ENCODE measurements at regions not wholly inside any gene's neighbourhood (a gene's known extent, or its start where the extent isn't known, plus 50 kb on each side); places are given as distances from the start of the nearest gene placed in this dataset.

DNA sequence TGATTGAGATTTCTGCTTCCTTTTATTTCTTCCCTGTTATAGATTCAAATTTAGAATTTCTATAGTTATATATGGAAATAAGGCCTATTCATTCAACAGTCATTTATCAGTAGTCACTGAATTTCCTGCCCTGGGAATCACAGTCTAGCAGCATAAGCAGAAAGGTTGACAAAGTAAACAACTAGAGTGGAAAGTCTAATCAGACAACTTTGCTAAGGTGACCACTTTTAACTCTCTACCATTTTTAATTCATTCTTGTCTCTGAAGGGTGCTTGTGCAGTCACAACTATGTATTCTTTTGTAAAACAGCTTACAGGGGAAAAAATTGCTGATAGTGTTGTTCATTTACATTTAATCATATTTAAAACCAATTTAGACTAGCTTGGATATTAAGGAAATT is 66.1 kb upstream of the PLA2G4A start:
- FAIRE-seq (no peak), ATAC-seq (no peak), DNase-seq (ENCODE audit: low read depth, low spot score) (no peak)
- CTCF ChIA-PET, result interaction anchor here (1.1 kb wide), 1 partner anchor 18 kb away, joined by 3 read pairs; no protein-coding TSS in a partner anchor
- Histone ChIP-seq H3K4me3 (no peak overlapping the region), H3K9me3 (replicated peaks; ENCODE audit: control insufficient read depth, insufficient read depth, low read length) (no peaks in the 10 kb centered on the region; the same call in 2 of the 3 replicates), H3K27me3 (replicated peaks in 1 of 2; ENCODE audit: control insufficient read depth in 2 of 2, insufficient read depth in 2 of 2, low read length in 1 of 2) (no peaks in the 10 kb centered on the region), H3K4me1 (ENCODE audit: control insufficient read depth, insufficient read depth, low read length) (peaks cover 8% of the 10 kb centered on the region), H3K27ac (ENCODE audit: control insufficient read depth, insufficient read depth) (no peak overlapping the region), H3K9ac (ENCODE audit: control insufficient read depth, insufficient read depth, low read length) (no peak overlapping the region), H4K20me1 (ENCODE audit: control insufficient read depth, insufficient read depth) (no peaks in the 10 kb centered on the region), H3K79me2 (ENCODE audit: control insufficient read depth, insufficient read depth, low read length) (no peaks in the 10 kb centered on the region), H3K36me3 (ENCODE audit: control insufficient read depth in 2 of 2, insufficient read depth in 2 of 2, low read length in 1 of 2) (no peaks in the 10 kb centered on the region), H2AFZ (ENCODE audit: control insufficient read depth, low read depth, low read length) (no peak overlapping the region), H3K4me2 (ENCODE audit: control insufficient read depth, insufficient read depth) (no peak overlapping the region)
- POLR2A ChIA-PET, result no interaction called here
- no TSS peak for BruUV-seq (replicated peaks)
- SMC1A ChIA-PET (ENCODE audit: uncharacterized antibody, unreplicated experiment), result no interaction called here
- TF ChIP-seq SREBF1 (IDR thresholded peaks at IDR 0.05; ENCODE audit: low read length) (no peak), EP300 (IDR thresholded peaks at IDR 0.05; ENCODE audit: borderline replicate concordance in 1 of 2, control insufficient read depth in 1 of 2, low read depth in 2 of 2, low read length in 2 of 2) (no peak), RAD21 (IDR thresholded peaks at IDR 0.05; ENCODE audit: insufficient read depth, low read depth, low read length) (no peak), ESRRA (IDR thresholded peaks at IDR 0.05; ENCODE audit: low read length) (no peak), BCL11A (IDR thresholded peaks at IDR 0.05; ENCODE audit: low read depth, low read length) (no peak), MYB (IDR thresholded peaks at IDR 0.05; ENCODE audit: borderline replicate concordance, low read depth, low read length) (no peak), SMAD1 (IDR thresholded peaks at IDR 0.05; ENCODE audit: low read depth, partially characterized antibody) (no peak), JUND (IDR thresholded peaks at IDR 0.05; ENCODE audit: low read depth, low read length) (no peak), ATF2 (IDR thresholded peaks at IDR 0.05; ENCODE audit: low read length) (no peak)
- TF ChIP-seq, protein P1, sequence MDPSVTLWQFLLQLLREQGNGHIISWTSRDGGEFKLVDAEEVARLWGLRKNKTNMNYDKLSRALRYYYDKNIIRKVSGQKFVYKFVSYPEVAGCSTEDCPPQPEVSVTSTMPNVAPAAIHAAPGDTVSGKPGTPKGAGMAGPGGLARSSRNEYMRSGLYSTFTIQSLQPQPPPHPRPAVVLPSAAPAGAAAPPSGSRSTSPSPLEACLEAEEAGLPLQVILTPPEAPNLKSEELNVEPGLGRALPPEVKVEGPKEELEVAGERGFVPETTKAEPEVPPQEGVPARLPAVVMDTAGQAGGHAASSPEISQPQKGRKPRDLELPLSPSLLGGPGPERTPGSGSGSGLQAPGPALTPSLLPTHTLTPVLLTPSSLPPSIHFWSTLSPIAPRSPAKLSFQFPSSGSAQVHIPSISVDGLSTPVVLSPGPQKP (IDR thresholded peaks at IDR 0.05; ENCODE audit: low read depth, low read length), result no peak
- TF ChIP-seq, protein P2, sequence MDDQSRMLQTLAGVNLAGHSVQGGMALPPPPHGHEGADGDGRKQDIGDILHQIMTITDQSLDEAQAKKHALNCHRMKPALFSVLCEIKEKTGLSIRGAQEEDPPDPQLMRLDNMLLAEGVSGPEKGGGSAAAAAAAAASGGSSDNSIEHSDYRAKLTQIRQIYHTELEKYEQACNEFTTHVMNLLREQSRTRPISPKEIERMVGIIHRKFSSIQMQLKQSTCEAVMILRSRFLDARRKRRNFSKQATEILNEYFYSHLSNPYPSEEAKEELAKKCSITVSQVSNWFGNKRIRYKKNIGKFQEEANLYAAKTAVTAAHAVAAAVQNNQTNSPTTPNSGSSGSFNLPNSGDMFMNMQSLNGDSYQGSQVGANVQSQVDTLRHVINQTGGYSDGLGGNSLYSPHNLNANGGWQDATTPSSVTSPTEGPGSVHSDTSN (IDR thresholded peaks at IDR 0.05; ENCODE audit: insufficient replicate concordance, low read depth, low read length), result no peak
- intact Hi-C loops (cut with micrococcal nuclease; ENCODE audit: unreplicated experiment) (loop anchor here (10.0 kb wide), 1 partner anchor 62 kb away; the partner anchor contains the start of gene PLA2G4A), in situ Hi-C loops (cut with MboI) (no loop called here)
- RAD21 ChIA-PET (ENCODE audit: unreplicated experiment), result no interaction called here
